HPDE6-E6E7 (cell line): ENCODE measurements at regions not wholly inside any gene's neighbourhood (a gene's known extent, or its start where the extent isn't known, plus 50 kb on each side); places are given as distances from the start of the nearest gene placed in this dataset.
A peak's percentile ranks its signal among the peaks of the same experiment; 100 is the strongest.

Experiments
- DNase-seq: peaks from one replicate; pipeline ENCODE4 v3.0.0; 2011; ENCODE audit warnings: missing footprints; ENCODE audit errors: extremely low spot score

DNA sequence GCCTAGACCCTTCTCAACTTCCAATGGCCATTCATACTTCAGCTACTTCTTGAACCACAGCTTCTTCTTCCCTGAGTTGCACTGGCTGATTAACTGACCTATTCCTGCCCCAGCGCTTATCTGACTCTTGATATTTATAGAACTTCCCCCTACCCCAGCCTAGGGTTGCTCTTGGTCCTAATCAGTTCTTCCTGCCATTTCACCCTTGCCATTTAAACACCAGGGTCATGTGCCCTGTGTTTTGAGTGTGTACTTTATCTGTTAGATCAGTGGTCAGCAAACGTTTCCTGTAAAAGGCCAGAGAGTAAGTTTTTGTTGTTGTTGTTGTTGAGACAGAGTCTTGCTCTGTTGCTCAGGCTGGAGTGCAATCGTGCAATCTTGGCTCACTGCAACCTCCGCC is 82.4 kb upstream of the COX10 start:
- DNase-seq = no peak

DNA sequence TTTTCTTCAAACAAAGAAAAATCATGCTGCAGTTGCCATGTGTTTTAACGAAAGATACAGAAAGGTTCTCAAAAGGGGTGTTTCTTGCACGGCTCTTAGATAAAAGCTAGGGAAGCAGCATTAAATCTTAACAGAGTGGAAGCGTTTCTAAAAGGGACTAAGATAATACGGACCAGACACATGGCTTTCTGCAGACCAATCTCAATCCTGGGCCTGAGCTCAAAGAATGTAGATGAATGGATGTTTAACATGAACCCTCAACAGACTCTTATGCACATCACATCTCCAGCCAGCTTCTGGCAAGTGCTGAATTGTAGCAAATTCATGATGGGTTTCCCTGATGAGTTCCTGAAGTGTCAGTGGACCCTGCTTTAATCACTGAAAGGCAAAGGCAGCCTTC is 80.2 kb upstream of the COX10 start:
- DNase-seq = no peak

DNA sequence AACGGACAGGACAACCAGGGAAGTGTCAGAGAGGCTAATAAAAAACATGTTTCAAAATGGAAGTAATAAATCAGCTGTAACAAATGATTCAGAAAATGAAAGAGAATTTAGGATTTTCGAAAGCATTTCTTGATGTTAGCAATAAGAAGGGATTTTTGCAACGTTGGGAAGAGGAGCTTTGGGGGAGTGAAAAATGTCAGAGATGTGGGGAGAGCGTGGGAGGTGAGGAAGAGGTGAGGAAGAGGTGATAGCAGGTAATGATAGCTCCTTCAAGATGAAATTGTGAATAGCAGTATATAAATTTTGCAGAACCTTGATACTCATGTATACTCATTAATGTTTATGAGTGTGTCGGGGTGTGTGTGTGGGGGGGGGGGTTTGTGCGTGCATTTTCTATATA is 76.2 kb upstream of the COX10 start:
- no peak for DNase-seq

DNA sequence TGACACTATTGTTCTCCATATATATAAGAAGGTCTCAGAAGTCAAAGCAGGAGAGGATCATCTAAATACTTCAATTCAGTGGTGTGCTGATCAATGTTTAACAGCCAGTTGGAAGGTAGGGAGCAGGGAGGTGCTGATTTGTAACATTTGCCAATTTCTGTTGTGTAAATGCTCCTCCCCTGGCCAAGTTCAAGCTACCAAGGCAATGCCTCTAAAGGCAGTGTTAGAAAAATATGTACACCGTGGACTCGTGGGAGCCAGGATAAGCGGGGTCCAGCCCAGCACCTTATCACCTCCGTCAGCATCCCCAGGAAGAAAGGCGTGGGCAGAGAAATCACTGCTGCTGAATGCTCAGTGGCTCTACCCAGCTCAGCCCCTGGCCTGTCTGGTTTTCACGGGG is 75.3 kb upstream of the COX10 start:
- DNase-seq = no peak

DNA sequence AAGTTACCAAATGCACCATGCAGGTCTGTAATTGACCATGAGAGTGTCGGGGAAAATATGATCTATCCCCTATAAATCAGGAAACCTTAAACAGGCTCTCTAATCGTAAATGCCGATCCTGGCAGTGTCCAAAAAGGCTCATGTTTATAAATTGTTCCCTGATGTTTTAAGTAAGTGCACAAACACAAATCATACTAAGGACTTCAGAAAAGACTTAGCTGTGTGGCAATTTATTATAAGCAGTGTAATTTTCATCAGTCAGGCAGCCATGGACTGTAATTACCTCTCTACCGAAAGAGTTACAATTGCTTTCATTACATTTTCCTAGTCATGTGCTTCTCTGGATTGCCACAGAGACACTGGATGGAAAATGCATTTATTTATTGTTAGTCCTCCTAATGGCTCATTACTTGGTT is 73.4 kb upstream of the COX10 start:
- no peak for DNase-seq

DNA sequence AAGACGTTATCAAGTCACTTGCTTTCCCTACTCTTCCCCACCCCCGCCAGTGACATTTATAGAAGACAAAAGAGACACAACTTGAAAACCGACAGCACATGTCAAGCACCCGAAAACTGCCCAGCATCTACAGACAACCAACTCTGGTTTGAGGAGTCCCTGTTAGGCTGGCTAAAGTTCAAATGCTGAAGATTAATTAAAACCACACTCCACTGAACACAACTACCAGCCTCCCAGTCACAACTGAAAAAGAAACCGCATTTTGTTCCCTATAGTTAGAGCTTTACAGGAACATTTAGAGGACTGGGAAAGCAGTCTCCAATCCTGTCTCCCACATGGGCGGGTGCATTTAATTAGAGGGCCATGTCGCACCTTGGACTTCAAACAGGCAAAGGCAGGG is 73.0 kb upstream of the COX10 start:
- no peak for DNase-seq

DNA sequence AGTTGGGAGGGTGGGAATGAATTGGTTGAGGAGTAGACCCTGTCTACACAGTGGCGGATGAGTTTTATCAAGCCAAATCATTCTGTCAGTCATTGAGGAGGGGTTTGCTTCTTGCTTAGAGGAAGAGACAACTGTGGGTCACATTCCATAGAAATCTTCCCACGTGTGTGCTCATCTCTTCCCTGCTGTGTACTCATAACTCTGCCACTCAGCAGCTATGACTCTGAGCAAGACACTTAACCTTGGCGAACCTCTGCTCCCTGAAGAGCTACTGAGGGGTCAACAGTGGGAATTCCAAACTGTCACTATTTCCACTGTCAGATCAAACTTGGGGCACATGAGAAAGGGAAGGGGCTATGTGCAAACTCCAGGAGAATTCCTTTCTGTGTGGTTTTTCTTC is 72.6 kb upstream of the COX10 start:
- DNase-seq = no peak

DNA sequence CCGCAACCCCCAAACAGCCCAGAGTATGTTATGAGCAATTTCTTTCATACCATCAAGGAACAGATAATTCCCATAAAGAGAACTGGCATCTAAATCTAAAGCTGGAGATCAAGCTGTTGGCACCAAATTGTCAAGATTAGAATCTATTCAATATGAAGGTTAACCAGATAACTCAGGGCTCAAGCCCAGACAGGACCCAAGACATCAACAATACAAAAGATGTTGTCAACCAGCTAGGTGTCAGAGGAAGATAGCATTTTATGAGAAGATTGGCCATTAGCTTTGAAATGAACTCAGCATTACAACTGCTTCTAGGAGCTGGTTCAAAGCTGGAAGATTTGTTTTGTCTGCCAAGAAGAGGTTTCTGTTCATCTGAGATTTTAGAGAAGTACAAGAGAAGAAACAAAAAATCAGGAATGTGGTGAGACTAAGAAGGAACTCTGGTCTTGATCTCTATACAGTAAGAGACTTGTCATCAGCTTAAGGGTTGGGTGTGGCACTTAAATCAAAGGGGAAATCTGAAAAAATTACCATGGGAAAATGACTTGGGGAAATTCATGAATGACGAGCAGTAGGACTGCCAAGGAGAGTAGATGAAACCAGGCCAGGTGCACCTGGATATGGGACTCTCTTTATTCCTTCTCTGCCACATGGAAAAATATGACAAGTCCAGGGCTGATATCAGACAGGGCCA is 64.2 kb upstream of the COX10 start:
- no peak for DNase-seq

DNA sequence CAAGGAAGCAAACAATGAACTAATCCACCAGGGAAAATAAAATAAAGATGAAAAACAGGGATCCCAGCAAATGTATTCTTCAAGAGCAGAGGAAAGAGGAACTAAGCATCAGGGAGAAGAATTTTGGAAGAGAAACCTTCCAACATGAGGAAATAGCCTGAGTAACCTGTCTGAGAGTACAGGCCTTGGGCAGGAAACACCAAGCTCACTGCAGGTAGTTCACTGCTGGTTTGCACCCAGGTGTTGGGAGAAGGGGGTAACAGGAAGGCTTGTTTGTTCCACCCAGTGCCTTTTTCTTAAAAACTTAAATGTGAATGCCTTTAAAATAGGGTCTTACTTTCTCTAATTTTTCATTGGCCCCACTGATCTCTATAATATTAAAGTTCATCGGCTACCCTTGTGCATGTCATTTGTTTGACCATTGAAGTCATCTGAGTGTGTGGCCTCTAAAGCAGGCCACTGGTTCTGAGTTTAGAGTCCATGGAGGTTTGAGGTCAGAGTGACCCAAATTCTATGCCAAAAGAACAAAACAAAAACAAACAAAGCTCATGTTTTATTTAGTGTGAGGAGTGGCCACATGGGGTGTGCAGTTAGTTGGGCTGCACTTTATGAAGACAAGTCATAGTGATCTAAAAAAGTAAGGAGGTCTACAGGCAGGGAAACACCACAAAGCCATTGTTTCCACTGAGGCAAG is 62.9 kb upstream of the COX10 start:
- no peak for DNase-seq

DNA sequence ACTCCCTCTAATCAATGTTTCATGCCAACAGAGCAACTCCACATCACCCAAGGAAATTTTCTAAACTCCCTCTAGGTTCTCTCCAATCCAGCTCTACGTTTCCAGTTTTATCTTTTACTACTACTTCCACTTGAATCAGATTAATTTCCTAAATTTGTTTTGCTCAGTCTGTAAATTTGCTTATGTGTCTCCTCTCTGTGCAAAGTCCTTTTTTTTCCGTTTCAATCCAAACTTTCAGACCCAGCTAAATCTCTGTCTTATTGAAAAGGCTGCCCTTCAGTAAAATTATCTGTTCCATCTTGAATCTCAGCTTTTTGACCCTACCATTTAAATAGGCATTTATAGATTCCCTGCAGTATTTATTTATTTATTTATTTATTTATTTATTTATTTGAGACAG is 61.4 kb upstream of the COX10 start:
- DNase-seq = no peak

DNA sequence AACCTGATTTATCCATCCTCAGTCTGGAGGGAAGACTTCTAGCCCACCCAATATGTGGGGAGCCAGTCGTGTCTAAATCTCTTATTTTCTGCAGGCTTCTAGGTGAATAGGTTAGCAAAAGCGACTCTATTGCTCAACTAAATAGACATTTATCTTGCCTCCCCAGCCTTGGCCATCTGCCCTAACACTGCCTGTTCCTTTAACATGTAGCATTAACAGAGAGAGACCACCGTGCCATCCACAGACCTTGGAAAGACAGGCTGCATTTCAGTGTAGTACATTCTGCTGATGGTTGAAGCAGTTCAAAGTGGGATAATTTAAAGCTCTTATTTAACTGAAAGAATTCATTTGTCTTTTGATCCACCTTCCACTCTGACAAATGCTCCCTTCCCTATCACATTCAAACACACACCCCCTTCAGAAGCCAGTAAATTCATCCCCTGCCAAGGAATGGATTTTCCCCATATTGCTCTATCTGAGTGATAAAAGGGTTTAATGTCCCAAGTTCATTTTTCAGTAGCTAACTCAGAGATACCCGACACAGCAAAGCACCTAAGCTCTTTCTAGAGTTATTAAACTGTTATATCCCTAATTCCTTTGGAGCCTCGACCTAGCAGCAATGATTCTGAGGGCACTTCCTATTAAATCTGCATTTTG is 58.1 kb upstream of the COX10 start:
- DNase-seq = no peak

DNA sequence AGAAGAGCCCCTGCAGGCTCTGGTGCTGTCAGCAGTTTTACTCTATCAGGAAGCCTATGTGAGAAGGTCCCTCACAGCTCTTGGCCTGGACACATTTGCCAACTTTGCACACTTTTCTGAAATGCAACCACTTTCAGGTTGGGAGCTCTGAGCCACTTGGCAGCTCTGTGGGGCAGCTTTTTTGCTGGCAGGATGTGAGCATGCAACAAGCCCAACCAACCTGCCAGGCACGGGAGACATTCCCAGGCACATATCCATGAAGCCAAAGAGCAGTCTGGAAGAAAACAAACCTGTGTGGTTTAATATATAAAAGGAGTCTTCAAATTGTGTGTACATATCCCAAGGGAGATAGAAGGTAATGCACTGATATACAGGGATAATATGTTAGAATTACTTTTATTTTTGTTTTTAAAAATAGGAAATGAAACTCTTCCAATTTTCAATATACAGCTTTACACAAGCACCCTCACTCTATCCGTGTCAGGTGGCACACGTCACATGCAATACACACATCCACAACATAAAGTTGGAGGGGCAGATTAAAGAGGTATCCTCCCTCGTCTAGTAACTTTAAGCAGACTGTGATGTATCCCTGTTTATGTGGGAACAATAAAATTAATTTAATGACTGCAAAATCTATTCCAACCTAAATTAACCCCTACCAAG is 57.4 kb upstream of the COX10 start:
- no peak for DNase-seq

DNA sequence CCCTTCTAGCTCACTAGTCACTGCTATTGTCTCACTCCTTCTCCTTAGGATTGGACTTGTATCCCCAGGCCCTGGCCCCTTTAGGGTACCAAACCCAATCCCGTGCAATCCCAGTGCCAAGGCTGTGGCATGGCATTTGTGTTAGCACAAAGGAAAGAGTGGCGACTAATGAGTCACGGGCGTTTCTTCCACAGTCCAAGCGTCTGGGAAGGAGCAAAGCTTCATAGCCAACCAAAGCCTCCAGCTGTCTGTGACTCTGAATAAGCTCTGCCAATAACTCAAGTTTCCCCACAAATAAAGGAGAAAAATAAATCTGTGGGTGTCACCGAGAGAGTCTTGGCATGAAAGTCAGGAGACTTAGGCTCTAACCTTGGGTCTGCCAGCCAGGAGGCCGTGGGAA is 54.6 kb upstream of the COX10 start:
- DNase-seq = no peak

DNA sequence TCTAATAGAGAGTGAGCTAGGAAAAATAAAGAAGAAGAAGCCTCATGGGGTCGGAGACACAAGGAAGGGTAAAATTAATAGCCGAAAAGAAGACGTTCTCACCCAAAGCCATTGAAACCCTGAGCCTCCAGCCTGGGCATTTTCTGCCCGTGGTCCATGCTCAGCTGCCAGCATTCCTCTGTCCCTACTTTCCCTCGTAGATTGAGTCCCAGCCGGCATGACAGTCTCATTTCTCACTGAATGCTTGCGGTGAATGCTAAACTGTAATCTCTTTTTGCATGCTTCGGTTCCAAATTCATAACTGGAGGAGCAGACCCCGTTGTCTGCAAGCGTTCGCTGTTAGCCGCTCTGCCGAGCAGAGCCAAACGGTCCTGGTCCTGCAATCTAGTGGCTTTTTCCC is 54.0 kb upstream of the COX10 start:
- no peak for DNase-seq

DNA sequence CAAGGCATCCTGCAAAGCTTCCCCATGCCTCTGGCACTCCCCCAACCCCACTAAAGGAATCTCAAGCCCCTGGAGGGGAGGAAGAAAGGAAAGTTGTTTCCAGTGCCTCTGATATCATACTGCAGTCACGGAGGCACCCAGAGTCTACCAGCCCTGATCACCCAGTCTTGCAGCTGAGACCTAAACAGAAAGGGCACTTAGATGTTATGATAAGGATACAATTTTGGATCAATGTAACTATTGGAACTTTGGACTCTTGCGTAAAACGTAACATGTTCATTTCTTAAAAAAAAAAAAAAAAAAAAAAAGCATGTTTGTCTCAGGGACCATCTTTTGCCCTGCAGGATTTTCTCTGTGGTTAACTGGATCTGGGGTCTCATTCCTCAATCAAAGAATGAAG is 52.4 kb upstream of the COX10 start:
- DNase-seq = no peak

DNA sequence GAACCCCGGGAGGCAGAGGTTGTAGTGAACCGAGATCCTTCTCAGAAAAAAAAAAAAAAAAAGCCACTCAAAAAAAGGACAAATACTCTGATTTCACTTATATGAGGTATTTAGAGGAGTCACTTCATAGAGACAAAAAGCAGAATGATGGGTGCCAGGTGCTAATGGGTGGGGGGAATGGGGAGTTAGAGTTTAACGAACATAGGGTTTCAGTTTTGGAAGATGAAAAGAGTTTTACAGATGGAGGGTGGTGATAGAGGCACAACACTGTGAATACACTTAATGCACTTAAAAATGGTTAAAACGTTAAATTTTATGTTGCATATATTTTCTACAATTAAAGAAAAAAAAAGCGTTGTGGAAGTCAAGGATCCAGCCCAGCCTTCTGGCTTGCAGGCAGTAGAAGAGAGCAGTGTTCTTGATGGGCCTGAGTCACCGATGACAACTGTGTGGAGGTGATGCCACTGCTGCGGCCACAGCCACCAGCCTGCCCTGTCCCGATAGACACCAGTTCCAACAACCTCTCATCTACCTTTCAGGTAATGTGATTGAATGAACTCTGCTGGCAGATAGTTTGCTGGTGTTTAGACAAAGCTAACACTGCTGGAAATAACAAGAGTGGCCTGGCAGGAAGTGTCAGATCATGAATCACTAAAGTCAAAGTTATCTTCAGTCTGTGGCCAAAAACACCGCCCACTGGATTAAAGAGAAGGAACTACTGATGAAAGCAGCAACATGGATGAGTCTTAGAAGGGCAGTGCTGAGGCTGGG is 49.9 kb upstream of the COX10 start:
- peak; percentile 4 for DNase-seq
